Glomerular endothelial cell (primary cell): ENCODE measurements at regions not wholly inside any gene's neighbourhood (a gene's known extent, or its start where the extent isn't known, plus 50 kb on each side); places are given as distances from the start of the nearest gene placed in this dataset.

ENCODE experiments used
- DNase-seq: peaks from one replicate; pipeline ENCODE4 v3.0.0-alpha.2; 2011; ENCODE audit warnings: low read depth, low spot score; ENCODE audit errors: extremely low read depth

- no peak for DNase-seq
Measured at GRCh38 chr6:95142101-95142500, 435.2 kb upstream of the MANEA start.

GRCh38 chr6:95142661-95143335, 434.5 kb upstream of the MANEA start:
- DNase-seq, result no peak

GRCh38 chr6:95143408-95144180, 433.7 kb upstream of the MANEA start:
- DNase-seq, result no peak

- no peak for DNase-seq
Measured at GRCh38 chr6:95145457-95145856, 431.9 kb upstream of the MANEA start.

- no peak for DNase-seq
Measured at GRCh38 chr6:95159557-95159956, 417.8 kb upstream of the MANEA start.

- no peak for DNase-seq
Measured at GRCh38 chr6:95169775-95170174, 407.6 kb upstream of the MANEA start.

GRCh38 chr6:95175927-95176675, 401.2 kb upstream of the MANEA start:
- no peak for DNase-seq

GRCh38 chr6:95185874-95186273, 391.5 kb upstream of the MANEA start:
- no peak for DNase-seq

GRCh38 chr6:95186710-95187109, 390.6 kb upstream of the MANEA start:
- DNase-seq, result no peak

GRCh38 chr6:95197590-95197989, 379.7 kb upstream of the MANEA start:
- DNase-seq, result no peak

- DNase-seq, result no peak
Measured at GRCh38 chr6:95203153-95203754, 374.1 kb upstream of the MANEA start.

- no peak for DNase-seq
Measured at GRCh38 chr6:95204178-95204577, 373.2 kb upstream of the MANEA start.

GRCh38 chr6:95208621-95209020, 368.7 kb upstream of the MANEA start:
- DNase-seq, result no peak

GRCh38 chr6:95209074-95209473, 368.3 kb upstream of the MANEA start:
- DNase-seq, result no peak

- DNase-seq, result no peak
Measured at GRCh38 chr6:95216555-95216954, 360.8 kb upstream of the MANEA start.

- no peak for DNase-seq
Measured at GRCh38 chr6:95227351-95227750, 350.0 kb upstream of the MANEA start.

- DNase-seq, result no peak
Measured at GRCh38 chr6:95228636-95229035, 348.7 kb upstream of the MANEA start.

GRCh38 chr6:95230071-95230740, 347.1 kb upstream of the MANEA start:
- no peak for DNase-seq

- DNase-seq, result no peak
Measured at GRCh38 chr6:95231416-95231815, 345.9 kb upstream of the MANEA start.

- no peak for DNase-seq
Measured at GRCh38 chr6:95232446-95232845, 344.9 kb upstream of the MANEA start.

GRCh38 chr6:95233879-95234278, 343.5 kb upstream of the MANEA start:
- no peak for DNase-seq
